HG02571 (cell line): ENCODE measurements at regions not wholly inside any gene's neighbourhood (a gene's known extent, or its start where the extent isn't known, plus 50 kb on each side); places are given as distances from the start of the nearest gene placed in this dataset.
"Not testable (repeated sequence)": the region's sequence is repeated elsewhere in the genome, so short reads cannot be mapped to it uniquely, and the experiment has no call there.

Source experiments
- ATAC-seq: cut with Tn5 transposase; IDR thresholded peaks from one replicate; pipeline ENCODE4 v1.9.1; 2021; ENCODE audit warnings: mild to moderate bottlenecking, moderate library complexity; ENCODE audit not compliant: unreplicated experiment

- ATAC-seq = no peak
Measured at GRCh38 chr10:29830531-29831512, 196.1 kb upstream of the SVIL start.

- ATAC-seq = no peak
Measured at GRCh38 chr10:29829776-29830175, 195.0 kb upstream of the SVIL start.

- ATAC-seq = no peak
Measured at GRCh38 chr10:29828956-29829355, 194.2 kb upstream of the SVIL start.

- no peak for ATAC-seq
Measured at GRCh38 chr10:29828440-29828894, 193.7 kb upstream of the SVIL start.

- ATAC-seq = no peak
Measured at GRCh38 chr10:29827512-29827911, 192.7 kb upstream of the SVIL start.

GRCh38 chr10:29826801-29827450 is 192.2 kb upstream of the SVIL start:
- ATAC-seq = no peak

- no peak for ATAC-seq
Measured at GRCh38 chr10:29826221-29826620, 191.4 kb upstream of the SVIL start.

- ATAC-seq = no peak
Measured at GRCh38 chr10:29823553-29824080, 188.8 kb upstream of the SVIL start.

GRCh38 chr10:29820890-29821461 is 186.2 kb upstream of the SVIL start:
- ATAC-seq = no peak

GRCh38 chr10:29816801-29817558 is 182.2 kb upstream of the SVIL start:
- ATAC-seq = no peak

- ATAC-seq = no peak
Measured at GRCh38 chr10:29815572-29815971, 180.8 kb upstream of the SVIL start.

- no peak for ATAC-seq
Measured at GRCh38 chr10:29811751-29812427, 177.1 kb upstream of the SVIL start.

- no peak for ATAC-seq
Measured at GRCh38 chr10:29810816-29811215, 176.0 kb upstream of the SVIL start.

- ATAC-seq = not testable (repeated sequence)
Measured at GRCh38 chr10:29810231-29810630, 175.5 kb upstream of the SVIL start.

- ATAC-seq = no peak
Measured at GRCh38 chr10:29809383-29809782, 174.6 kb upstream of the SVIL start.

- no peak for ATAC-seq
Measured at GRCh38 chr10:29807163-29807806, 172.5 kb upstream of the SVIL start.

GRCh38 chr10:29806350-29806788 is 171.6 kb upstream of the SVIL start:
- ATAC-seq = no peak

- ATAC-seq = no peak
Measured at GRCh38 chr10:29805134-29805723, 170.5 kb upstream of the SVIL start.
